Skeletal muscle cell (primary cell): ENCODE measurements at regions not wholly inside any gene's neighbourhood (a gene's known extent, or its start where the extent isn't known, plus 50 kb on each side); places are given as distances from the start of the nearest gene placed in this dataset.
"Not testable (repeated sequence)": the region's sequence is repeated elsewhere in the genome, so short reads cannot be mapped to it uniquely, and the experiment has no call there.

ENCODE experiments used
- DNase-seq: peaks from one replicate; pipeline ENCODE4 v3.0.0-alpha.2; 2010; ENCODE audit warnings: low read depth
- H3K4me3 ChIP-seq: 2 replicates; pipeline ENCODE4 v1.5.1; 2011; ENCODE audit warnings: low read depth, mild to moderate bottlenecking, control low read depth, low read length, moderate library complexity

GRCh38 chr19:31517224-31518180 lies 168.3 kb upstream of the TSHZ3 start:
- no peak for DNase-seq
- no peak overlapping the region for H3K4me3 ChIP-seq

GRCh38 chr19:31518216-31519020 lies 169.2 kb upstream of the TSHZ3 start:
- DNase-seq: no peak
- no peak overlapping the region for H3K4me3 ChIP-seq

GRCh38 chr19:31519256-31519655 lies 170.0 kb upstream of the TSHZ3 start:
- no peak overlapping the region for H3K4me3 ChIP-seq
- no peak for DNase-seq

GRCh38 chr19:31519908-31520307 lies 170.7 kb upstream of the TSHZ3 start:
- no peak overlapping the region for H3K4me3 ChIP-seq
- DNase-seq: no peak

- DNase-seq: no peak
- H3K4me3 ChIP-seq: no peak overlapping the region
Observed at GRCh38 chr19:31520633-31521032, 171.4 kb upstream of the TSHZ3 start.

GRCh38 chr19:31525610-31526147 lies 176.4 kb upstream of the TSHZ3 start:
- H3K4me3 ChIP-seq: no peak overlapping the region
- no peak for DNase-seq

GRCh38 chr19:31527443-31527842 lies 178.2 kb upstream of the TSHZ3 start:
- no peak overlapping the region for H3K4me3 ChIP-seq

GRCh38 chr19:31528261-31528660 lies 179.0 kb upstream of the TSHZ3 start:
- no peak overlapping the region for H3K4me3 ChIP-seq

More at GRCh38 chr19:31527443-31527842, 178.2 kb upstream of the TSHZ3 start:
- DNase-seq: no peak

GRCh38 chr19:31529121-31529520 lies 179.9 kb upstream of the TSHZ3 start:
- DNase-seq: no peak
- H3K4me3 ChIP-seq: no peak overlapping the region

More at GRCh38 chr19:31528261-31528660, 179.0 kb upstream of the TSHZ3 start:
- no peak for DNase-seq

GRCh38 chr19:31530781-31531180 lies 181.5 kb upstream of the TSHZ3 start:
- H3K4me3 ChIP-seq: no peak overlapping the region
- no peak for DNase-seq

- DNase-seq: no peak
- no peak overlapping the region for H3K4me3 ChIP-seq
Observed at GRCh38 chr19:31531326-31531725, 182.1 kb upstream of the TSHZ3 start.

- DNase-seq: no peak
Observed at GRCh38 chr19:31532034-31532433, 182.8 kb upstream of the TSHZ3 start.

GRCh38 chr19:31533114-31533513 lies 183.9 kb upstream of the TSHZ3 start:
- no peak overlapping the region for H3K4me3 ChIP-seq
- DNase-seq: no peak

More at GRCh38 chr19:31532034-31532433, 182.8 kb upstream of the TSHZ3 start:
- H3K4me3 ChIP-seq: no peak overlapping the region

- H3K4me3 ChIP-seq: no peak overlapping the region
- DNase-seq: no peak
Observed at GRCh38 chr19:31534231-31534630, 185.0 kb upstream of the TSHZ3 start.

GRCh38 chr19:31534786-31535657 lies 185.8 kb upstream of the TSHZ3 start:
- no peak overlapping the region for H3K4me3 ChIP-seq
- DNase-seq: no peak

- DNase-seq: no peak
- H3K4me3 ChIP-seq: no peak overlapping the region
Observed at GRCh38 chr19:31535691-31536460, 186.6 kb upstream of the TSHZ3 start.

GRCh38 chr19:31537136-31537535 lies 187.9 kb upstream of the TSHZ3 start:
- no peak overlapping the region for H3K4me3 ChIP-seq
- DNase-seq: no peak

- H3K4me3 ChIP-seq, DNase-seq: not testable (repeated sequence)
Observed at GRCh38 chr19:31537902-31538301, 188.7 kb upstream of the TSHZ3 start.
